ENCODE measurements at regions not wholly inside any gene's neighbourhood (a gene's known extent, or its start where the extent isn't known, plus 50 kb on each side); places are given as distances from the start of the nearest gene placed in this dataset.

- TF ChIP-seq CTCF (IDR thresholded peaks at IDR 0.05) (no peak), POLR2A (IDR thresholded peaks at IDR 0.05) (no peak)
Measured at GRCh38 chr14:23814527-23815256, 138.9 kb upstream of the DHRS4 start.

Data from uterus (tissue), 2 donors.